ENCODE measurements at regions not wholly inside any gene's neighbourhood (a gene's known extent, or its start where the extent isn't known, plus 50 kb on each side); places are given as distances from the start of the nearest gene placed in this dataset.

GRCh38 chr13:103275722-103276121 is 209.5 kb upstream of the SLC10A2 start:
- TF ChIP-seq POLR2A (IDR thresholded peaks at IDR 0.05) = no peak
- TF ChIP-seq CTCF (IDR thresholded peaks at IDR 0.05) = no peak
